GM21515 (cell line): ENCODE measurements at regions not wholly inside any gene's neighbourhood (a gene's known extent, or its start where the extent isn't known, plus 50 kb on each side); places are given as distances from the start of the nearest gene placed in this dataset.

ENCODE experiments used
- ATAC-seq: cut with Tn5 transposase; IDR thresholded peaks from one replicate; pipeline ENCODE4 v1.9.1; 2021; ENCODE audit not compliant: unreplicated experiment

- no peak for ATAC-seq
These were observed 341.1 kb downstream of the RAPGEF2 start for GRCh38 chr4:159443975-159444374.

GRCh38 chr4:159444678-159445077 is 341.8 kb downstream of the RAPGEF2 start:
- no peak for ATAC-seq

GRCh38 chr4:159445692-159446091 is 342.8 kb downstream of the RAPGEF2 start:
- no peak for ATAC-seq

- ATAC-seq: peak; percentile 99
These were observed 343.5 kb downstream of the RAPGEF2 start for GRCh38 chr4:159446266-159446976.

- no peak for ATAC-seq
These were observed 344.4 kb downstream of the RAPGEF2 start for GRCh38 chr4:159447296-159447695.

- no peak for ATAC-seq
These were observed 348.1 kb downstream of the RAPGEF2 start for GRCh38 chr4:159451006-159451405.

GRCh38 chr4:159455675-159456237 is 352.9 kb downstream of the RAPGEF2 start:
- no peak for ATAC-seq

GRCh38 chr4:159460371-159460770 is 357.5 kb downstream of the RAPGEF2 start:
- no peak for ATAC-seq

GRCh38 chr4:159463235-159463634 is 360.4 kb downstream of the RAPGEF2 start:
- no peak for ATAC-seq

GRCh38 chr4:159464302-159464701 is 361.4 kb downstream of the RAPGEF2 start:
- ATAC-seq: no peak

- ATAC-seq: no peak
These were observed 374.0 kb downstream of the RAPGEF2 start for GRCh38 chr4:159476886-159477285.

GRCh38 chr4:159480826-159481225 is 377.9 kb downstream of the RAPGEF2 start:
- no peak for ATAC-seq

GRCh38 chr4:159481936-159482335 is 379.1 kb downstream of the RAPGEF2 start:
- no peak for ATAC-seq

GRCh38 chr4:159483110-159483781 is 380.4 kb downstream of the RAPGEF2 start:
- ATAC-seq: no peak

GRCh38 chr4:159483782-159484741 is 381.2 kb downstream of the RAPGEF2 start:
- no peak for ATAC-seq

GRCh38 chr4:159484864-159485263 is 382.0 kb downstream of the RAPGEF2 start:
- ATAC-seq: no peak

GRCh38 chr4:159487284-159487747 is 384.4 kb downstream of the RAPGEF2 start:
- peak; percentile 96 for ATAC-seq

GRCh38 chr4:159489646-159490045 is 386.8 kb downstream of the RAPGEF2 start:
- ATAC-seq: no peak

- ATAC-seq: no peak
These were observed 392.8 kb downstream of the RAPGEF2 start for GRCh38 chr4:159495515-159496236.

- ATAC-seq: no peak
These were observed 393.4 kb downstream of the RAPGEF2 start for GRCh38 chr4:159496248-159496647.
